NCI-H1436 treated with DMSO at 0.1 percent for 48 hours (cell line): ENCODE measurements at regions not wholly inside any gene's neighbourhood (a gene's known extent, or its start where the extent isn't known, plus 50 kb on each side); places are given as distances from the start of the nearest gene placed in this dataset.
"Not testable (repeated sequence)": the region's sequence is repeated elsewhere in the genome, so short reads cannot be mapped to it uniquely, and the experiment has no call there.

Source experiments
- DNase-seq: peaks from one replicate; lab custom pipeline; 2025; lab: John Stamatoyannopoulos, UW

DNA sequence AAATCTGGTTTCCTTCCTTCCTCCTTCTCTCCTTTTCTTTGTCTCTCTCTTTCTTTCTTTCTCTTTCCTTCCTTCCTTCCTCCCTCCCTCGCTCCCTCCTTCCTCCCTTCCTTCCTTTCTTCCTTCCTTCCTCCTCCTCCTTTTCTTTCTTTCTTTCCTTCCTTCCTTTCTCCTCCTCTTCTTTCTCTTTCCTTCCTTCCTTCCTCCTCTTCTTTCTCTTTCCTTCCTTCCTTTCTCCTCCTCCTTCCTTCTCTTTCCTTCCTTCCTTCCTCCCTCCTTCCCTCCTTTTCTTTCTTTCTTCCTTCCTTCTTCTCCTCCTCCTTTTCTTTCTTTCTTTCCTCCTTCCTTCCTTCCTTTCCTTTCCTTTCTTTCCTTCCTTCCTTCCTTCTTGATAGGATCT is 61.2 kb downstream of the VIP start:
- no peak for DNase-seq

DNA sequence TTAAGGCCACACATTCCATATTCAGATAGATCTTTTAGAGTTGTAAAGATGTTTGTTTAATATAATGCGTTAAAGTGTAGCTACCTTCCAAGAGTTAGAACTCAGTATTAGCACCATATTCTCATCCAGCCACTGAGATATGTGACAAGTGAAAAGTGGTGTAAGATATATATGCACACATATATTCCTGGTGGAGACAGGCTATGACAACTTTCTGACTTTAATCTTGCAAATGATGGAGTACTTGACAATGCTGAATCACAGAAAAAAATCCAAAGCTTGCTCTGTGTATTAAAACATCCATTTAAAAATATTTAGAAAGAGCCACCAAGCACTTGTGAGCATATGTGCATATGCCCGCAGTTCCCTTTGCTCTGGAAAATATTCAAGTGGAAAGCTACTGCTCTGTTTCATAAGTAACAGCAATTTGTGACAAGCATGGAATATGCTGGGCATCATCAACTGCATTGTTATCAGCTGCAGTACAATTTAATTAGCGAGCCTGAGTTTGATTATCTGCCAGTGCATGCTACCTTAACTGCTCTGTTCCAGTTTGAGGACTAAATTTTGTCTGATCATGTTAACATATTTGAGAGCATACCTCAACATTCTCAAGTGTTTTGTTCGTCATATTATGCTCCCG is 64.8 kb downstream of the VIP start:
- DNase-seq: no peak

DNA sequence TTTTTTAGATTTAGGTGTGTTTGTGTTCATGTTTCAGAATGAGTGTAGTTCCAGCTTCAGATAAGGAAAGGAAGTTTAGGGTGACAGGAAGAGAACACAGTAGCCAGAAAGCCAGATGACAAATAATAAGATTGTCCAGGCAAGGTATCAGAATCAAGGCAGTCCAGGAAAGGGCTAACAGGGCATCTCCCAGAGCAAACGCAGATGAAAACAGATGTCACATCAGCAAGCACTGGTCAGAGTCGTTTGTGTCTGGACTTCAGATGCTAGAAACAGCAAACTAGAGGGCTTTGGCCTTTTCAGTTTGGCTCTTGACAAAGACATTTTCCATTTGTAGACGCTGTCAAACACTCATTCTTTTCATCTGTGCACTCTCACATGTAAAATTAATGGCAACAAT is 65.5 kb downstream of the VIP start:
- DNase-seq: no peak

GRCh38 chr6:152821525-152821924 is 70.9 kb downstream of the VIP start:
- no peak for DNase-seq

- DNase-seq: no peak
Observed at GRCh38 chr6:152824666-152825065, 74.1 kb downstream of the VIP start.

- no peak for DNase-seq
Observed at GRCh38 chr6:152828431-152828830, 77.8 kb downstream of the VIP start.

DNA sequence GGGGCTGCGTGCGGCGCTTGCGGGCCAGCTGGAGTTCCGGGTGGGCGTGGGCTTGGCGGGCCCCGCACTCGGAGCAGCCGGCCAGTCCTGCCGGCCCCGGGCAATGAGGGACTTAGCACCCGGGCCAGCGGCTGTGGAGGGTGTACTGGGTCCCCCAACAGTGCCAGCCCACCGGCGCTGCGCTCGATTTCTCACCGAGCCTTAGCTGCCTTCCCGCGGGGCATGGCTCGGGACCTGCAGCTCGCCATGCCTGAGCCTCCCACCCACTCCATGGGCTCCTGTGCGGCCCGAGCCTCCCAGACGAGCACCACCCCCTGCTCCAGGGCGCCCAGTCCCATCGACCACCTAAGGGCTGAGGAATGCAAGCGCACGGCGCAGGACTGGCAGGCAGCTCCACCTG is 83.8 kb downstream of the VIP start:
- DNase-seq: not testable (repeated sequence)

GRCh38 chr6:152836523-152836922 is 85.9 kb downstream of the VIP start:
- DNase-seq: no peak

GRCh38 chr6:152845421-152845820 is 94.8 kb downstream of the VIP start:
- DNase-seq: no peak

- no peak for DNase-seq
Observed at GRCh38 chr6:152846825-152847224, 96.2 kb downstream of the VIP start.

- no peak for DNase-seq
Observed at GRCh38 chr6:152848919-152849318, 98.3 kb downstream of the VIP start.

GRCh38 chr6:152854086-152854795 is 103.6 kb downstream of the VIP start:
- DNase-seq: no peak

DNA sequence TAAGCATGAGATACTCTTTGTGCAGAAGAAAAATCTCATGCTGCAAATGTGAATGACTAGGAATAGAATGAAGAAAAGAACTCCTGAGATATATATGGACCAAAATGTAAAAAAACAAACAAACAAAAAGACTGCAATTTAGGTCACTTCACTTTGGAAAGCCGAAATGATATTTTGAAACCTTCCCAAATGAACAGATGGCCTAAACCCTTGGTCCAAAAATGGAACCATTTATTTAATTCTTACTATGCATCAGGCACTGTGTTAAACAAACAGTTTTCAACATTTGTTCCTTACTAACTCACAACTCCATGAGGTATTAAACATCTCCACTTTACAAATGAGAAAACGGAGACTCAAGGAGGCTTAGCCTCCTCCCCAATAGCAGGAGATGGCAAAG is 107.5 kb downstream of the VIP start:
- DNase-seq: no peak

GRCh38 chr6:152859225-152859624 is 108.6 kb downstream of the VIP start:
- DNase-seq: no peak

- peak; percentile 17 for DNase-seq
Observed at GRCh38 chr6:152863618-152864326, 113.2 kb downstream of the VIP start.

DNA sequence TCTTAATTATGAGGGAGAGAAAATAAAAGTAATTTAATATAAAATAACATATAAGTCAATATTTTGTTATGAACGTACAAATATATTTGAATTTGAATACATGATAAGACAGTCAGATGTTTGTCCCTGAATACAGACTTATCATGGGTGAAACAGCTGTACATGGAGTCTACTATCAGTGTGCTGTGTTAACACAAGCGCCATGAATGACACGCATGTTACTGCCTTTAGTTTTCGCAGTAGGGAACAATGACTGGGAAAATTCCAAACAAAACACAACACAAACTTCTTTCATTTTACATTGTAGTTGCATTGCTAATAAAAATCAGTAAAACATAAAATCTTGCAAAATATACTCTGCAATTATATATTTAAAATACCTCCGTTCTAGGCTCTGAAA is 108.6 kb downstream of the FBXO5 start:
- DNase-seq: no peak

GRCh38 chr6:152874846-152875568 is 107.8 kb downstream of the FBXO5 start:
- no peak for DNase-seq

DNA sequence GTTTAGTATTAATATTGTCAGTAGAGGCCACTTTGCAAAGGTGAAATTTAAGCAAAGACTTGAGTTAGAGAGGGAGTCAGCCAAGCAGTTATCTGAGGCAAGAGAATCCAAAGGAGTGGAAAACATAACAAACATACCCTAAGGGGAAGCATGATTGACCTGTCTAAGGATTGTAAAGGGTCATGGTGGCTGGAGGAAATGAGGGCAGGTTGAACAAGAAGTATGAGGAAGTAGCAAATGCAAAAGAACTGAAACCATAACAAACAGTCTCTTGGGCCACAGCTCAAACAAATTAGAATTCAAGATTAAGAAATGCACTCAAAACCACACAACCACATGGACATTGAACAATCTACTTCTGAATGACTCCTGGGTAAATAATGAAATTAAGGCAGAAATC is 103.2 kb downstream of the FBXO5 start:
- DNase-seq: no peak

- no peak for DNase-seq
Observed at GRCh38 chr6:152893187-152893586, 89.7 kb downstream of the FBXO5 start.

DNA sequence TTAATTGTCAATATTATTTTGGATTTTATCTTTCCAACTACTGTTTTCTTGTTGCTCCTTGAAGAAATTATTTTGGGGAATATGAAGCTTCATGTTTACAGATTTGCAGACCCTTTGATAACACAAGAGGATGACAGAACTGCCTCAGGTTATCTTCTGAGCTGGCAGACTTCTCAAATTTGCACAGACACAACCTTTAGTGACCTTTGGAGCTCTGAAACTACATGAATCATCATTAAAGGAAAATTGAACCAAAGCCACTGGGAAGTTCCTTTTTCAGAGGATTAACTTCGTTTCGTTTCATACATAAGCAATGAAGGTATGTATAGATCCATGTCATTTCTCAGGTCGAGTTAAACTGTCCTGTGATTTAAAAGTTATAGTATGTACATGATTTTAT is 85.9 kb downstream of the FBXO5 start:
- DNase-seq: no peak

GRCh38 chr6:152897807-152898399 is 84.9 kb downstream of the FBXO5 start:
- no peak for DNase-seq

GRCh38 chr6:152904678-152905077 is 78.2 kb downstream of the FBXO5 start:
- DNase-seq: no peak
